H1 (cell line): ENCODE measurements at regions not wholly inside any gene's neighbourhood (a gene's known extent, or its start where the extent isn't known, plus 50 kb on each side); places are given as distances from the start of the nearest gene placed in this dataset.

ENCODE experiments used
- CTCF ChIA-PET: fragments of 300-600 bp; sonication (Branson Sonifier 250); formaldehyde crosslinking; loops from one replicate; lab custom pipeline; 2021; ENCODE audit not compliant: partially characterized antibody; lab: Charles Lee
- POLR2A ChIA-PET: fragments of 300-600 bp; sonication (Branson Sonifier 250); formaldehyde crosslinking; loops from one replicate; lab custom pipeline; 2021; ENCODE audit warnings: inconsistent platforms; ENCODE audit not compliant: partially characterized antibody; lab: Charles Lee
- DNase-seq, 2 experiments: peaks; one replicate each; pipeline versions ENCODE4 v3.0.0 to v3.0.0-alpha.2; 2010 to 2022; ENCODE audit warnings: low spot score in 2 of 2, low read depth in 1 of 2, mixed read lengths in 1 of 2
- FAIRE-seq: peaks from 2 replicates; lab custom pipeline; 2011; peaks lifted over from hg19 to GRCh38; lab: Jason Lieb, UNC
- H2AFZ ChIP-seq: 2 replicates; pipeline ENCODE4 v1.8.1; 2012; ENCODE audit warnings: low read length, inconsistent platforms
- H2AK5ac ChIP-seq: 2 replicates; pipeline ENCODE4 v1.6.1; 2013; ENCODE audit warnings: low read depth, low read length
- H2BK120ac ChIP-seq: replicated peaks from 2 replicates; pipeline ENCODE3; 2013; ENCODE audit warnings: low read depth, low read length, inconsistent platforms
- H2BK12ac ChIP-seq: 2 replicates; pipeline ENCODE4 v1.6.1; 2013; ENCODE audit warnings: low read depth, low read length
- H2BK15ac ChIP-seq: 2 replicates; pipeline ENCODE4 v1.6.1; 2013; ENCODE audit warnings: low read length
- H2BK20ac ChIP-seq: 2 replicates; pipeline ENCODE4 v1.6.1; 2013; ENCODE audit warnings: low read length
- H2BK5ac ChIP-seq: 2 replicates; pipeline ENCODE4 v1.6.1; 2013; ENCODE audit warnings: low read depth, low read length
- H3K14ac ChIP-seq: 2 replicates; pipeline ENCODE4 v1.6.1; 2013; ENCODE audit warnings: inconsistent platforms; ENCODE audit not compliant: insufficient read length
- H3K18ac ChIP-seq: 2 replicates; pipeline ENCODE4 v1.6.1; 2013; ENCODE audit warnings: low read length; ENCODE audit errors: extremely low read depth
- H3K23ac ChIP-seq: 2 replicates; pipeline ENCODE4 v1.6.1; 2013; ENCODE audit warnings: inconsistent platforms; ENCODE audit not compliant: insufficient read length
- H3K23me2 ChIP-seq: 2 replicates; pipeline ENCODE4 v1.6.1; 2013; ENCODE audit warnings: low read depth, low read length
- H3K27ac ChIP-seq: 2 replicates; pipeline ENCODE4 v1.6.1; 2011; ENCODE audit warnings: low read depth, low read length, inconsistent platforms
- H3K27me3 ChIP-seq, 4 experiments: replicated peaks in 1 of 4; 1 replicate in 1 of 4; 2 replicates in 3 of 4; pipeline versions ENCODE4 v1.6.1 to v1.8.1; 2011 to 2013; ENCODE audit warnings: low read length in 3 of 4, mild to moderate bottlenecking in 3 of 4, inconsistent platforms in 2 of 4, mixed read lengths in 2 of 4, moderate library complexity in 1 of 4; ENCODE audit not compliant: control insufficient read depth in 3 of 4, insufficient read depth in 3 of 4; ENCODE audit errors: extremely low read depth in 1 of 4
- H3K36me3 ChIP-seq, 4 experiments: 2 replicates each; pipeline versions ENCODE4 v1.6.1 to v1.8.1; 2011 to 2013; ENCODE audit warnings: mild to moderate bottlenecking in 4 of 4, low read length in 3 of 4, moderate library complexity in 2 of 4, control low read depth in 1 of 4, inconsistent platforms in 1 of 4; ENCODE audit not compliant: insufficient read depth in 4 of 4, control insufficient read depth in 2 of 4
- H3K4ac ChIP-seq: replicated peaks from 2 replicates; pipeline ENCODE3; 2013; ENCODE audit warnings: low read length, low read depth, mixed read lengths, inconsistent platforms; ENCODE audit not compliant: insufficient read length
- H3K4me1 ChIP-seq, 4 experiments: replicated peaks in 1 of 4; 1 replicate in 1 of 4; 2 replicates in 3 of 4; pipeline versions ENCODE4 v1.6.1 to v1.8.1; 2011 to 2013; ENCODE audit warnings: low read length in 3 of 4, inconsistent platforms in 2 of 4, mixed read lengths in 1 of 4; ENCODE audit not compliant: insufficient read depth in 4 of 4, control insufficient read depth in 3 of 4
- H3K4me2 ChIP-seq, 2 experiments: 2 replicates each; pipeline versions ENCODE4 v1.6.1 to v1.8.1; 2011 to 2013; ENCODE audit warnings: low read depth in 2 of 2, low read length in 2 of 2, control low read depth in 1 of 2, inconsistent platforms in 1 of 2, mild to moderate bottlenecking in 1 of 2; ENCODE audit not compliant: insufficient read depth in 1 of 2
- H3K4me3 ChIP-seq, 4 experiments: fragments of 200-600, 300-600 bp in 1 of 4; sonication (generic), shearing (Covaris generic), sonication (Bioruptor Twin) in 1 of 4; 2 replicates each; pipeline versions ENCODE4 v1.5.1 to v1.8.1; 2011 to 2016; ENCODE audit warnings: low read length in 4 of 4, low read depth in 3 of 4, control low read depth in 2 of 4, inconsistent platforms in 2 of 4, mild to moderate bottlenecking in 2 of 4, mixed read lengths in 1 of 4, moderate library complexity in 1 of 4; ENCODE audit not compliant: insufficient read depth in 2 of 4; ENCODE audit errors: extremely low read depth in 1 of 4
- H3K56ac ChIP-seq: replicated peaks from 2 replicates; pipeline ENCODE3; 2013; ENCODE audit warnings: low read depth, mild to moderate bottlenecking, mixed read lengths, low read length, inconsistent platforms; ENCODE audit not compliant: insufficient read length
- H3K79me1 ChIP-seq: 2 replicates; pipeline ENCODE4 v1.6.1; 2013; ENCODE audit warnings: low read depth, low read length, control low read depth
- H3K79me2 ChIP-seq, 2 experiments: 2 replicates each; pipeline versions ENCODE4 v1.6.1 to v1.8.1; 2012 to 2013; ENCODE audit warnings: low read length in 2 of 2, mild to moderate bottlenecking in 2 of 2, inconsistent platforms in 1 of 2; ENCODE audit not compliant: insufficient read depth in 2 of 2, control insufficient read depth in 1 of 2
- H3K9ac ChIP-seq, 4 experiments: replicated peaks in 1 of 4; 1 replicate in 1 of 4; 2 replicates in 3 of 4; pipeline versions ENCODE4 v1.6.1 to v1.8.1; 2011 to 2013; ENCODE audit warnings: low read depth in 3 of 4, low read length in 3 of 4, control low read depth in 2 of 4, mild to moderate bottlenecking in 2 of 4, moderate library complexity in 2 of 4, inconsistent platforms in 1 of 4; ENCODE audit errors: extremely low read depth in 1 of 4
- H3K9me3 ChIP-seq, 2 experiments: 2 replicates each; pipeline versions ENCODE4 v1.6.1 to v1.8.1; 2012 to 2013; ENCODE audit warnings: mild to moderate bottlenecking in 2 of 2, moderate library complexity in 2 of 2, control low read depth in 1 of 2, inconsistent platforms in 1 of 2, low read depth in 1 of 2, low read length in 1 of 2, mixed read lengths in 1 of 2; ENCODE audit not compliant: insufficient read depth in 2 of 2
- H4K20me1 ChIP-seq, 2 experiments: replicated peaks in 1 of 2; 2 replicates each; pipeline versions ENCODE3 to v1.8.1; 2011 to 2013; ENCODE audit warnings: inconsistent platforms in 2 of 2, low read length in 2 of 2, mild to moderate bottlenecking in 1 of 2; ENCODE audit not compliant: insufficient read depth in 2 of 2, control insufficient read depth in 1 of 2
- H4K5ac ChIP-seq: 2 replicates; pipeline ENCODE4 v1.6.1; 2013; ENCODE audit warnings: low read length, low read depth, mixed read lengths, inconsistent platforms; ENCODE audit not compliant: insufficient read length
- H4K8ac ChIP-seq: 2 replicates; pipeline ENCODE4 v1.8.0; 2013; ENCODE audit warnings: mild to moderate bottlenecking, moderate library complexity, low read length, inconsistent platforms; ENCODE audit not compliant: insufficient read depth; ENCODE audit errors: extremely low read depth
- H4K91ac ChIP-seq: replicated peaks from 2 replicates; pipeline ENCODE3; 2013; ENCODE audit warnings: low read length, mixed read lengths, inconsistent platforms; ENCODE audit not compliant: insufficient read length
- BRCA1 ChIP-seq: IDR thresholded peaks from 2 replicates; pipeline ENCODE4 v1.6.1; 2012; ENCODE audit warnings: low read depth, low read length, improper control_type of control experiment
- CBX8 ChIP-seq: fragments of 300-800, 300-1000 bp; sonication (generic); IDR thresholded peaks from 2 replicates; pipeline ENCODE4 v1.7.1; 2016; ENCODE audit warnings: low read depth, low read length, borderline replicate concordance
- CTBP2 ChIP-seq: IDR thresholded peaks from 2 replicates; pipeline ENCODE4 v1.7.0; 2011; ENCODE audit warnings: borderline replicate concordance, mild to moderate bottlenecking, moderate library complexity, mixed read lengths, low read length; ENCODE audit not compliant: insufficient read depth, insufficient read length
- EZH2 ChIP-seq: fragments of 200-600 bp; sonication (generic); IDR thresholded peaks from 2 replicates; pipeline ENCODE4 v1.7.1; 2012; ENCODE audit warnings: low read depth, mild to moderate bottlenecking, moderate library complexity, low read length, inconsistent platforms; ENCODE audit not compliant: severe bottlenecking
- KDM5A ChIP-seq: fragments of 200-600 bp; IDR thresholded peaks from 2 replicates; pipeline ENCODE4 v1.7.1; 2012; ENCODE audit warnings: mild to moderate bottlenecking, low read length, inconsistent platforms, mixed read lengths
- NRF1 ChIP-seq: IDR thresholded peaks from 2 replicates; pipeline ENCODE4 v1.6.1; 2011; ENCODE audit warnings: mild to moderate bottlenecking, low read depth, low read length, improper control_type of control experiment
- POLR2AphosphoS5 ChIP-seq: IDR thresholded peaks from 2 replicates; pipeline ENCODE4 v1.6.1; 2011; ENCODE audit warnings: low read depth, low read length
- SIRT6 ChIP-seq: IDR thresholded peaks from one replicate; pipeline ENCODE4 v1.7.1; 2012; ENCODE audit warnings: low read length, inconsistent platforms
- SIX5 ChIP-seq: IDR thresholded peaks from 2 replicates; pipeline ENCODE4 v1.6.1; 2011; ENCODE audit warnings: mild to moderate bottlenecking, low read depth, low read length
- SP1 ChIP-seq: IDR thresholded peaks from 2 replicates; pipeline ENCODE4 v1.6.1; 2011; ENCODE audit warnings: low read depth, low read length
- TAF1 ChIP-seq: IDR thresholded peaks from 2 replicates; pipeline ENCODE4 v1.6.1; 2011; ENCODE audit warnings: mild to moderate bottlenecking, low read depth, low read length
- TAF7 ChIP-seq: optimal IDR thresholded peaks from 2 replicates; pipeline ENCODE3; 2011; ENCODE audit warnings: low read depth, mild to moderate bottlenecking, inconsistent platforms, low read length, moderate library complexity, borderline replicate concordance
- TCF12 ChIP-seq: IDR thresholded peaks from 2 replicates; pipeline ENCODE4 v1.6.1; 2011; ENCODE audit warnings: low read depth, mild to moderate bottlenecking, low read length
- TEAD4 ChIP-seq: IDR thresholded peaks from 2 replicates; pipeline ENCODE4 v1.6.1; 2012; ENCODE audit warnings: low read depth, low read length, inconsistent platforms, mixed read lengths
- TF ChIP-seq, protein P1 (sequence below): IDR thresholded peaks from 2 replicates; pipeline ENCODE4 v1.6.1; 2012; ENCODE audit warnings: inconsistent platforms
- TF ChIP-seq, protein P2 (sequence below): IDR thresholded peaks from 2 replicates; pipeline ENCODE4 v1.6.1; 2011; ENCODE audit warnings: low read depth, mild to moderate bottlenecking, low read length; ENCODE audit not compliant: insufficient read depth

DNA sequence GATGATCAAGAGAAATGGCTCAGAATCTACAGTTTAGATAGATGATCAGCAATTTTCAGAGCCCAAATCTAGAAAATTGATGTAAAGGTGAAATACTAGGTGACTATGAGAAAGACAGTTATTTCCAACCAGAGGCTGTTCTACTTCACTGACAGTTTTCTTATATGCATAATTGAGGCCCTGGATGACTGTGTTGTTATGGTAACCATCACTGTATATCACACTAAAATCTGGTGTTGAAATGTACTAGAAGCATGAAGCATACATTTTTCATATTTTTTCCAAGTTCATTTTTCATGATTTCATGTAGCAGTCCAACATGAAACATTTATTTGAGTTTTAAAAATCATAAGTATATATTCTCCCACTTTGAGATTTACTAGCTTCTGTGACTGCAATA, 87.4 kb downstream of the ATXN3L start:
- Histone ChIP-seq H2AK5ac (no peak overlapping the region), H3K27ac (no peak overlapping the region), H3K79me1 (no peaks in the 10 kb centered on the region), H3K23me2 (no peaks in the 10 kb centered on the region), H2AFZ (no peak overlapping the region), H3K4ac (no peak overlapping the region), H2BK120ac (no peak overlapping the region), H2BK15ac (no peak overlapping the region), H4K5ac (no peak overlapping the region), H2BK20ac (no peak overlapping the region), H3K9ac (no peak overlapping the region), H2BK12ac (no peak overlapping the region), H3K23ac (no peak overlapping the region), H4K8ac (no peak overlapping the region), H3K4me2 (no peak overlapping the region), H3K9me3 (no peaks in the 10 kb centered on the region), H3K79me2 (no peaks in the 10 kb centered on the region), H3K4me3 (no peak overlapping the region), H3K27me3 (no peaks in the 10 kb centered on the region), H3K56ac (no peak overlapping the region), H4K20me1 (no peaks in the 10 kb centered on the region), H3K4me1 (no peaks in the 10 kb centered on the region), H4K91ac (no peak overlapping the region), H3K14ac (no peak overlapping the region), H3K36me3 (no peaks in the 10 kb centered on the region), H2BK5ac (no peak overlapping the region), H3K18ac (no peak overlapping the region)
- ChIA-PET POLR2A (no interaction called here), CTCF (no interaction called here)
- FAIRE-seq, result peak; percentile 7
- TF ChIP-seq TAF1 (no peak), SIX5 (no peak), TAF7 (no peak), TCF12 (no peak), SIRT6 (no peak), TEAD4 (no peak), POLR2AphosphoS5 (no peak), CTBP2 (no peak), BRCA1 (no peak), CBX8 (no peak), NRF1 (no peak), EZH2 (no peak), SP1 (no peak), KDM5A (no peak)
- TF ChIP-seq, protein P1, sequence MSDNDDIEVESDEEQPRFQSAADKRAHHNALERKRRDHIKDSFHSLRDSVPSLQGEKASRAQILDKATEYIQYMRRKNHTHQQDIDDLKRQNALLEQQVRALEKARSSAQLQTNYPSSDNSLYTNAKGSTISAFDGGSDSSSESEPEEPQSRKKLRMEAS, result no peak
- TF ChIP-seq, protein P2, sequence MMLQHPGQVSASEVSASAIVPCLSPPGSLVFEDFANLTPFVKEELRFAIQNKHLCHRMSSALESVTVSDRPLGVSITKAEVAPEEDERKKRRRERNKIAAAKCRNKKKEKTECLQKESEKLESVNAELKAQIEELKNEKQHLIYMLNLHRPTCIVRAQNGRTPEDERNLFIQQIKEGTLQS, result no peak
- no peak for DNase-seq
